Pancreas (tissue), 10 donors: ENCODE measurements at regions not wholly inside any gene's neighbourhood (a gene's known extent, or its start where the extent isn't known, plus 50 kb on each side); places are given as distances from the start of the nearest gene placed in this dataset.

Experiments
- ATAC-seq, 4 donors: fragments of 200-7000 bp; cut with Tn5 transposase; one replicate each; pipeline versions ENCODE4 v1.8.0 to v1.9.1; 2020; ENCODE audit warnings: mild to moderate bottlenecking in 4 of 4, moderate library complexity in 4 of 4
- DNase-seq, 6 donors: peaks; one replicate each; pipeline ENCODE4 v3.0.0-alpha.2; 2020
- FAIRE-seq: peaks from 2 replicates; lab custom pipeline; 2012; peaks lifted over from hg19 to GRCh38; lab: Jason Lieb, UNC
- H3K27ac ChIP-seq, 4 donors: fragments of 200-600 bp; sonication (generic); 1 replicate in 3 of 4; 2 replicates in 1 of 4; pipeline versions ENCODE4 v1.5.0 to v1.8.0; 2020
- H3K27me3 ChIP-seq, 4 donors: fragments of 200-600 bp; one replicate each; pipeline ENCODE4 v1.8.0; 2021
- H3K36me3 ChIP-seq, 3 donors: fragments of 200-600 bp; sonication (generic) in 1 of 3; one replicate each; pipeline versions ENCODE4 v1.5.0 to v1.8.0; 2020 to 2021
- H3K4me1 ChIP-seq, 3 donors: fragments of 200-600 bp; one replicate each; pipeline ENCODE4 v1.8.0; 2021
- H3K4me3 ChIP-seq, 4 donors: fragments of 200-600 bp; sonication (generic) in 2 of 4; one replicate each; pipeline versions ENCODE4 v1.5.0 to v1.8.0; 2020 to 2021
- H3K9me3 ChIP-seq, 4 donors: fragments of 200-600 bp; one replicate each; pipeline ENCODE4 v1.8.0; 2021
- WGBS, 2 donors: extraction: QIAGEN DNeasy Blood & Tissue Kit; methylation state at CpG; one replicate each; pipeline ENCODE4 v1.1.7; 2013; 5-methylcytosine and 5-hydroxymethylcytosine counted together
- intact Hi-C, 3 donors: fragments of 100-400 bp; cut with DNase I; formaldehyde crosslinking; loops; one replicate each; pipeline versions ENCODE4 v1.11.1 to v1.14.2; 2022
- TF ChIP-seq, protein P1 (sequence below), 4 donors: fragments of 200-600 bp; sonication (generic) in 3 of 4; IDR thresholded peaks; one replicate each; pipeline versions ENCODE4 v1.5.0 to v1.8.0; 2021; ENCODE audit warnings: antibody characterized with exemption in 4 of 4
- donor health status: healthy with polysubstance abuse.
- donor health status: DM: no; HTN: no; CAD: no; lungs with moderate emphysema.
- donor health status: DM: no; HTN: no; CAD: no.
- donor health status: control.
- donor health status: control.
- donor health status: Bipolar disorder and iron deficiency.
- donor health status: DM: yes; HTN: yes; CAD: no.
- donor health status: DM: no; HTN: no; CAD: no.
- donor health status: DM: no; HTN: no; CAD: no.
- donor health status: DM: yes; HTN: yes; CAD: no.

- intact Hi-C loops = no loop called here
- no peak overlapping the region for H3K4me3 ChIP-seq
- no peaks in the 10 kb centered on the region for H3K27me3 ChIP-seq
- DNase-seq = no peak
- H3K36me3 ChIP-seq = no peaks in the 10 kb centered on the region
- TF ChIP-seq, protein P1, sequence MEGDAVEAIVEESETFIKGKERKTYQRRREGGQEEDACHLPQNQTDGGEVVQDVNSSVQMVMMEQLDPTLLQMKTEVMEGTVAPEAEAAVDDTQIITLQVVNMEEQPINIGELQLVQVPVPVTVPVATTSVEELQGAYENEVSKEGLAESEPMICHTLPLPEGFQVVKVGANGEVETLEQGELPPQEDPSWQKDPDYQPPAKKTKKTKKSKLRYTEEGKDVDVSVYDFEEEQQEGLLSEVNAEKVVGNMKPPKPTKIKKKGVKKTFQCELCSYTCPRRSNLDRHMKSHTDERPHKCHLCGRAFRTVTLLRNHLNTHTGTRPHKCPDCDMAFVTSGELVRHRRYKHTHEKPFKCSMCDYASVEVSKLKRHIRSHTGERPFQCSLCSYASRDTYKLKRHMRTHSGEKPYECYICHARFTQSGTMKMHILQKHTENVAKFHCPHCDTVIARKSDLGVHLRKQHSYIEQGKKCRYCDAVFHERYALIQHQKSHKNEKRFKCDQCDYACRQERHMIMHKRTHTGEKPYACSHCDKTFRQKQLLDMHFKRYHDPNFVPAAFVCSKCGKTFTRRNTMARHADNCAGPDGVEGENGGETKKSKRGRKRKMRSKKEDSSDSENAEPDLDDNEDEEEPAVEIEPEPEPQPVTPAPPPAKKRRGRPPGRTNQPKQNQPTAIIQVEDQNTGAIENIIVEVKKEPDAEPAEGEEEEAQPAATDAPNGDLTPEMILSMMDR (IDR thresholded peaks at IDR 0.05) = no peak
- H3K27ac ChIP-seq = no peak overlapping the region
- no peaks in the 10 kb centered on the region for H3K4me1 ChIP-seq
- no peaks in the 10 kb centered on the region for H3K9me3 ChIP-seq
- ATAC-seq = no peak
- FAIRE-seq = no peak
- WGBS, 2 donors = 27 to 34% methylated on average over 5 of the region's 5 CpGs
Observed at GRCh38 chr14:46444666-46445065, 206.9 kb downstream of the RPL10L start.

DNA sequence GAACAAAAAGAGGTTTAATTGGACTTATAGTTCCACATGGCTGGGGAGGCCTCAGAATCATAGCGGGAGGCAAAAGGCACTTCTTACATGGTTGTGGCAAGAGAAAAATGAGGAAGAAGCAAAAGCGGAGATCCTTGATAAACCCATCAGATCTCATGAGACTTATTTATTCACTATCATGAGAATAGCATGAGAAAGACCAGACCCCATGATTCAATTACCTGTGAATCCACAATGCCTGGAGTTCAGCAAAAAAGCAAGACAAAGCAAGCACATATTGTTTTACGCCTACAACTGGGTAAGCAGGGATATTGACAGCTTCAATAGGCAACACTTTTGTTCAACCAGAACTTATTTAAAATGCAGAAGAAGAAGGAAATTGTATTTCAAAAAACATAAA is 218.2 kb downstream of the RPL10L start:
- no peak overlapping the region for H3K27ac ChIP-seq
- H3K9me3 ChIP-seq = no peaks in the 10 kb centered on the region
- TF ChIP-seq, protein P1 (IDR thresholded peaks at IDR 0.05) = no peak
- ATAC-seq = no peak
- no peak for FAIRE-seq
- H3K4me1 ChIP-seq = no peaks in the 10 kb centered on the region
- H3K27me3 ChIP-seq = no peaks in the 10 kb centered on the region
- no peak overlapping the region for H3K4me3 ChIP-seq
- intact Hi-C loops = no loop called here
- no peaks in the 10 kb centered on the region for H3K36me3 ChIP-seq
- 82% methylated on average over 3 of the region's 3 CpGs for WGBS, 2 donors
- no peak for DNase-seq

DNA sequence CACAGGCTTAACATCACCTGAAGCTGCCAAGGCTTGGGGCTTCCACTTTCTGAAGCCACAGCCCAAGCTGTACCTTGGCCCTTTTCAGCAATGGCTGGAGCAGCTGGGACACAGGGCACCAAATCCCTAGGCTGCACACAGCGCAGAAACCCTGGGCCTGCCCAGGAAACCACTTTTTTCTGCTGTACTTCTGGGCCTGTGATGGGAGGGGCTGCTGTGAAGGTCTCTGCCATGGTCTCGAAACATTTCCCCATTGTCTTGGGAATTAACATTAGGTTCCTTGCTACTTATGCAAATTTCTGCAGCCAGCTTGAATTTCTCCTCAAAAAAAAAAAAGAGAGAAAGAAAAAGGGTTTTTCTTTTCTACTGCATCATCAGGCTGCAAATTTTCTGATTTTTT is 219.1 kb downstream of the RPL10L start:
- ATAC-seq = no peak
- no peak for FAIRE-seq
- H3K4me3 ChIP-seq = no peak overlapping the region
- H3K36me3 ChIP-seq = no peaks in the 10 kb centered on the region
- 60 to 68% methylated on average over 2 of the region's 2 CpGs for WGBS, 2 donors
- intact Hi-C loops = no loop called here
- H3K9me3 ChIP-seq = no peaks in the 10 kb centered on the region
- TF ChIP-seq, protein P1 (IDR thresholded peaks at IDR 0.05) = no peak
- no peaks in the 10 kb centered on the region for H3K27me3 ChIP-seq
- no peaks in the 10 kb centered on the region for H3K4me1 ChIP-seq
- no peak for DNase-seq
- no peak overlapping the region for H3K27ac ChIP-seq

- ATAC-seq = no peak
Observed at GRCh38 chr14:46417066-46417465, 234.5 kb downstream of the RPL10L start.

More at GRCh38 chr14:46417066-46417465, 234.5 kb downstream of the RPL10L start:
- no peak overlapping the region for H3K27ac ChIP-seq
- H3K4me3 ChIP-seq = no peak overlapping the region
- H3K27me3 ChIP-seq = no peaks in the 10 kb centered on the region
- H3K4me1 ChIP-seq = no peaks in the 10 kb centered on the region
- no peak for DNase-seq
- intact Hi-C loops = no loop called here
- no peaks in the 10 kb centered on the region for H3K36me3 ChIP-seq
- TF ChIP-seq, protein P1 (IDR thresholded peaks at IDR 0.05) = no peak
- FAIRE-seq = no peak
- no peaks in the 10 kb centered on the region for H3K9me3 ChIP-seq
